ENCODE measurements at regions not wholly inside any gene's neighbourhood (a gene's known extent, or its start where the extent isn't known, plus 50 kb on each side); places are given as distances from the start of the nearest gene placed in this dataset.

DNA sequence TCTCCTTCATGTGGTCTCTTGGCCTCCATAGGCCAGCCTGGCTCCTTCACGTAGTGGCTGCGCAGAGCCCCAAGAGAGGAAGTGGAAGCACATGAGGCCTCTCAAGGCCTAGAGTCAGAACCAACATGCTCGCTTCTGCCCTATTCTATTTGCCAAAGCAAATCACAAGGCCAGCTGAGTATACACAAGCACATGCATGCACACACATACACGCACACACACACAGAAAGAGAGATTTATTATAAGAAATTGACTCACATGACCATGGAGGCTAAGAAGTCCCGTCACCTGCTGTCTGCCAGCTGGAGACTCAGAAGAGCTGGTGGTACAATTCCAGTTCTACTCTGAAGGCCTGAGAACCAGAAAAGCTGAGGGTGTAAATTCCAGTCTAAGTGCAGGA, 64.3 kb upstream of the NRP1 start:
- intact Hi-C loops (cut with DNase I; ENCODE audit: low total_unique reads) (no loop called here), in situ Hi-C loops (cut with MboI; ENCODE audit: low pct_ligation_motif_present in 1 of 4, low pct_unique_long_range_greater_than_20kb in 1 of 4, low sequenced_read_pairs in 3 of 4) (no loop called here)
- Histone ChIP-seq H3K27me3 (no peaks in the 10 kb centered on the region), H3K27ac (no peak overlapping the region), H3K36me3 (no peaks in the 10 kb centered on the region), H3K4me1 (no peaks in the 10 kb centered on the region), H3K4me3 (no peak overlapping the region), H3K9me3 (no peaks in the 10 kb centered on the region)
- TF ChIP-seq POLR2AphosphoS5 (IDR thresholded peaks at IDR 0.05), result no peak
- no peak for TF ChIP-seq EP300 (IDR thresholded peaks at IDR 0.05; ENCODE audit: low read depth)
- TF ChIP-seq, protein P1, sequence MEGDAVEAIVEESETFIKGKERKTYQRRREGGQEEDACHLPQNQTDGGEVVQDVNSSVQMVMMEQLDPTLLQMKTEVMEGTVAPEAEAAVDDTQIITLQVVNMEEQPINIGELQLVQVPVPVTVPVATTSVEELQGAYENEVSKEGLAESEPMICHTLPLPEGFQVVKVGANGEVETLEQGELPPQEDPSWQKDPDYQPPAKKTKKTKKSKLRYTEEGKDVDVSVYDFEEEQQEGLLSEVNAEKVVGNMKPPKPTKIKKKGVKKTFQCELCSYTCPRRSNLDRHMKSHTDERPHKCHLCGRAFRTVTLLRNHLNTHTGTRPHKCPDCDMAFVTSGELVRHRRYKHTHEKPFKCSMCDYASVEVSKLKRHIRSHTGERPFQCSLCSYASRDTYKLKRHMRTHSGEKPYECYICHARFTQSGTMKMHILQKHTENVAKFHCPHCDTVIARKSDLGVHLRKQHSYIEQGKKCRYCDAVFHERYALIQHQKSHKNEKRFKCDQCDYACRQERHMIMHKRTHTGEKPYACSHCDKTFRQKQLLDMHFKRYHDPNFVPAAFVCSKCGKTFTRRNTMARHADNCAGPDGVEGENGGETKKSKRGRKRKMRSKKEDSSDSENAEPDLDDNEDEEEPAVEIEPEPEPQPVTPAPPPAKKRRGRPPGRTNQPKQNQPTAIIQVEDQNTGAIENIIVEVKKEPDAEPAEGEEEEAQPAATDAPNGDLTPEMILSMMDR (IDR thresholded peaks at IDR 0.05), result no peak
- no peak for TF ChIP-seq POLR2A (IDR thresholded peaks at IDR 0.05)
- WGBS, 2 donors (ENCODE audit: low coverage in 1 of 2), result 84% methylated on average over 5 of the region's 5 CpGs; no CpG with 5 or more reads in 1 of the 2 donors
- no peak for DNase-seq

DNA sequence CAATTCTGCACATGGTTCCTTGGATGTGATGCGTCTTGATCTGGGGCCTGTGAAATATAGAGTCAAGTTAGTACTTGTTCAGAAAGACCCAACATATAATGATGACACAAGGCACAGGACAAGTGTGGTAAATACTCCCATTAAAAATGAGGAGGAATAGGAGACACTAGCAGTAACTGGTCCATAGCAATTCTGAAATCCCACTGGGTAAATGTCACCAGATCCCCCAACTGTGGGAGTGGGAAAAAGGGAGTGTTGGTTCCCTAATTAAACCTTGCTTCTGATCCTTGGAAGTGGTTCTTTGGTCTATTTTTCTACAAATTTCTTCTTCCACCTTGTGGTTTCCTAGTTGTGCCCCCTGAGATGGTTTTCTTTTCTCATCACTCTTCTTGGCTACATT, 62.5 kb upstream of the NRP1 start:
- Histone ChIP-seq H3K27ac (no peak overlapping the region), H3K27me3 (no peaks in the 10 kb centered on the region), H3K4me3 (no peak overlapping the region), H3K4me1 (no peaks in the 10 kb centered on the region), H3K9me3 (no peaks in the 10 kb centered on the region), H3K36me3 (no peaks in the 10 kb centered on the region)
- intact Hi-C loops (cut with DNase I; ENCODE audit: low total_unique reads) (no loop called here), in situ Hi-C loops (cut with MboI; ENCODE audit: low pct_ligation_motif_present in 1 of 4, low pct_unique_long_range_greater_than_20kb in 1 of 4, low sequenced_read_pairs in 3 of 4) (no loop called here)
- no peak for DNase-seq
- TF ChIP-seq POLR2AphosphoS5 (IDR thresholded peaks at IDR 0.05), result no peak
- TF ChIP-seq EP300 (IDR thresholded peaks at IDR 0.05; ENCODE audit: low read depth), result no peak
- no peak for TF ChIP-seq POLR2A (IDR thresholded peaks at IDR 0.05)
- TF ChIP-seq, protein P1 (IDR thresholded peaks at IDR 0.05), result no peak
- WGBS, 2 donors (ENCODE audit: low coverage in 1 of 2), result 50 to 93% methylated on average over 1 of the region's 1 CpG

DNA sequence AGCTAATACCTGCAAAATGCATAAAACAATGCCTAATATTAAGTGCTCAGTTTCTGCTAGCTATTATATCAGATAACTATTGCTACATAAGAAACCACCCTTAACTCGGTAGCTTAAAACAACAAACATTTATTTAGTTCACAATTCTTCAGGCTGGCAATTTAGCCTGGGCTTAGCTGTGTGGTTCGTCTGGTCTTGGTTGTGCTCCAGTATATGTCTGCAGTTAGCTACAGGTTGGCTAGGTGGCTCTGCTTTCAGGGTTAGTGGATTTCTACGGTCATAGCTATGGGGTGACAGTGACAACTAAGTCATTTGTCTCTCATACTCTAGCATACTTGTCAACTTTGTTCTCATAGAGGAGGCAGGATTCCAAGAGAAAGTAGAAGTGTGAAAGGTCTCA, 61.8 kb upstream of the NRP1 start:
- Histone ChIP-seq H3K4me3 (no peak overlapping the region), H3K27me3 (no peaks in the 10 kb centered on the region), H3K9me3 (no peaks in the 10 kb centered on the region), H3K36me3 (no peaks in the 10 kb centered on the region), H3K27ac (no peak overlapping the region), H3K4me1 (no peaks in the 10 kb centered on the region)
- DNase-seq, result no peak
- 81 to 88% methylated on average over 3 of the region's 3 CpGs for WGBS, 2 donors (ENCODE audit: low coverage in 1 of 2)
- intact Hi-C loops (cut with DNase I; ENCODE audit: low total_unique reads) (no loop called here), in situ Hi-C loops (cut with MboI; ENCODE audit: low pct_ligation_motif_present in 1 of 4, low pct_unique_long_range_greater_than_20kb in 1 of 4, low sequenced_read_pairs in 3 of 4) (no loop called here)
- TF ChIP-seq, protein P1 (IDR thresholded peaks at IDR 0.05), result no peak
- TF ChIP-seq EP300 (IDR thresholded peaks at IDR 0.05; ENCODE audit: low read depth) (no peak), POLR2AphosphoS5 (IDR thresholded peaks at IDR 0.05) (no peak), POLR2A (IDR thresholded peaks at IDR 0.05) (no peak)

DNA sequence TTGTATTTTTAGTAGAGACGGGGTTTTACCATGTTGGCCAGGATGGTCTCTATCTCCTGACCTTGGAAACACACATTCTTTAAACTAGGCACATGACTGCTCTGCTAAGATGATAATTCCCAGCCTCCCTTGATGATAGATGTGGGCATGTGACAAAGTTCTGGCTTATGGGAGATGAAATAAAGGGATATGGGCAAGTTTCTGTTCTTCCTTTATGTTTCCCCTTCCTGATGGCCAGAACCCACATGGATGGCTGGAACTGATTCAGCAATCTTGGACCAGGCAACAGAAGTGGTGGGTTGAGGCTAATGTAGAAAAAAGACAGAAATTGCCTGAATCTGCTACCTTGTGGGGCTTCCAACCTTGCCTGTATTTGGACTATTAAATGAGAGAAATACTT, 60.7 kb upstream of the NRP1 start:
- no peak overlapping the region for H3K27ac ChIP-seq
- no peaks in the 10 kb centered on the region for H3K36me3 ChIP-seq
- no peaks in the 10 kb centered on the region for H3K9me3 ChIP-seq
- WGBS, 2 donors (ENCODE audit: low coverage in 1 of 2), result 77 to 100% methylated on average over 1 of the region's 1 CpG
- in situ Hi-C loops (cut with MboI; ENCODE audit: low pct_ligation_motif_present in 1 of 4, low pct_unique_long_range_greater_than_20kb in 1 of 4, low sequenced_read_pairs in 3 of 4), result no loop called here
- TF ChIP-seq POLR2A (IDR thresholded peaks at IDR 0.05), result no peak
- intact Hi-C loops (cut with DNase I; ENCODE audit: low total_unique reads), result no loop called here
- no peak overlapping the region for H3K4me3 ChIP-seq
- no peaks in the 10 kb centered on the region for H3K4me1 ChIP-seq
- DNase-seq, result no peak
- H3K27me3 ChIP-seq, result no peaks in the 10 kb centered on the region

DNA sequence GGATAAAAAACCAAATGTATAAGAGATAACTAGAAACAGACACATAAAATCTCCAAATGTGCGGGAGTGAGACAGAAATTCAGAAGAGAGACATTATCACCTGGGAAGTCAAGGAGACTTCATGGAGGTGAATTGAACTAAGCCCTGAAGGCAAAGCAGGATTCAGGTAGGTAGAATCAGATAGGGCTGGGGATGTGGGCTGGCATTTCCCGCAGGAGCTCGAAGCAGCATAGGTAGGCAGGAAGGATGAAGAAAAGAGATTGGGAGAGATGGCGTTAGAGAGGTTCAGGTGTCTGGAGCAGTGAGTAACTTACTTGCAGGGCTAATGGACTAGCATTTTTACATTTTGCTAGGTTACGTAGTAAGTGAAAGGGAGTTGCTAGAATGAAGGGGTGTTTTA, 58.2 kb upstream of the NRP1 start:
- DNase-seq, result no peak
- Histone ChIP-seq H3K4me3 (no peak overlapping the region), H3K27ac (no peak overlapping the region), H3K27me3 (no peaks in the 10 kb centered on the region), H3K9me3 (no peaks in the 10 kb centered on the region), H3K36me3 (no peaks in the 10 kb centered on the region), H3K4me1 (no peaks in the 10 kb centered on the region)
- in situ Hi-C loops (cut with MboI; ENCODE audit: low pct_ligation_motif_present in 1 of 4, low pct_unique_long_range_greater_than_20kb in 1 of 4, low sequenced_read_pairs in 3 of 4) (no loop called here), intact Hi-C loops (cut with DNase I; ENCODE audit: low total_unique reads) (no loop called here)
- WGBS, 2 donors (ENCODE audit: low coverage in 1 of 2), result 82 to 90% methylated on average over 5 of the region's 5 CpGs
- no peak for TF ChIP-seq POLR2AphosphoS5 (IDR thresholded peaks at IDR 0.05)
- TF ChIP-seq, protein P1 (IDR thresholded peaks at IDR 0.05), result no peak
